ENCODE measurements at regions not wholly inside any gene's neighbourhood (a gene's known extent, or its start where the extent isn't known, plus 50 kb on each side); places are given as distances from the start of the nearest gene placed in this dataset.

DNA sequence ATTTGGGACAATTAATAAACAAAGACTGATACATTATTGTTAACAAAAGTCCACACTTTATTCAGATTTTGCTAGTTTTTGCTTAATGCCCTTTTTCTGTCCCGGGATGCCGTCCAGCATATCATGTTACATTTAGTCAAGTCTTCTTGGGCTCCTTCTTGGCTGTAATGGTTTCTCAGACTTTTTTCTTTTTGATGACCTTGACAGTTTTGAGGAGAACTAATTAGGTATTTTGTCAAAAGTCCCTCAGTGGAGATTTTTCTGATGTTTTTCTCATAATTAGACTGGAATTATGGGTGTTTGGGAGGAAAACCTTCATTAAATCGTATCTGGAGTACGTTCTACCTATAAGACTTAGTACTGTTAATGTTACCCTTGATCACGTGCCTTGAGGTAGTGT is 177.2 kb downstream of the MCHR2 start:
- no peak for TF ChIP-seq POLR2AphosphoS5 (IDR thresholded peaks at IDR 0.05; ENCODE audit: low read depth, low read length)
- no peak for TF ChIP-seq TAF1 (IDR thresholded peaks at IDR 0.05; ENCODE audit: borderline replicate concordance, low read depth, low read length)
